CD4-positive, alpha-beta T cell (primary cell): ENCODE measurements at regions not wholly inside any gene's neighbourhood (a gene's known extent, or its start where the extent isn't known, plus 50 kb on each side); places are given as distances from the start of the nearest gene placed in this dataset.

Experiments
- ATAC-seq: fragments of 200-7000 bp; cut with Tn5 transposase; one replicate; pipeline ENCODE4 v1.10.0; 2022; ENCODE audit warnings: mild to moderate bottlenecking; ENCODE audit not compliant: poor library complexity
- CTCF ChIA-PET: fragments of 350-600 bp; sonication (Branson Sonifier 250); formaldehyde crosslinking; loops from one replicate; lab custom pipeline; 2021; ENCODE audit warnings: antibody characterized with exemption, inconsistent platforms; lab: Charles Lee
- POLR2A ChIA-PET: fragments of 350-600 bp; sonication (Branson Sonifier 250); formaldehyde crosslinking; loops from one replicate; lab custom pipeline; 2021; ENCODE audit warnings: antibody characterized with exemption, inconsistent platforms; lab: Charles Lee
- DNase-seq, 14 experiments: peaks; one replicate each; pipeline ENCODE4 v3.0.0-alpha.2; 2013 to 2020; ENCODE audit warnings: mixed read lengths in 2 of 14
- H3K27ac ChIP-seq, 2 donors: one replicate each; pipeline versions ENCODE4 v1.5.1 to v1.7.0; 2013; ENCODE audit warnings: low read length in 2 of 2, low read depth in 1 of 2, mild to moderate bottlenecking in 1 of 2
- H3K27me3 ChIP-seq, 2 experiments: 1 replicate in 1 of 2; 2 replicates in 1 of 2; pipeline versions ENCODE4 v1.6.1 to v1.7.0; 2013; ENCODE audit warnings: low read length in 2 of 2, control low read depth in 1 of 2, mild to moderate bottlenecking in 1 of 2, moderate library complexity in 1 of 2; ENCODE audit not compliant: insufficient read depth in 2 of 2, control insufficient read depth in 1 of 2
- H3K36me3 ChIP-seq: one replicate; pipeline ENCODE4 v1.6.1; 2013; ENCODE audit warnings: low read length, control low read depth; ENCODE audit not compliant: insufficient read depth
- H3K4me1 ChIP-seq: one replicate; pipeline ENCODE4 v1.6.1; 2013; ENCODE audit warnings: low read length, control low read depth; ENCODE audit not compliant: insufficient read depth
- H3K4me3 ChIP-seq: one replicate; pipeline ENCODE4 v1.5.1; 2013; ENCODE audit warnings: mild to moderate bottlenecking, low read length, moderate library complexity
- H3K9me3 ChIP-seq, 2 experiments: 1 replicate in 1 of 2; 2 replicates in 1 of 2; pipeline versions ENCODE4 v1.6.1 to v1.7.0; 2013; ENCODE audit warnings: low read length in 2 of 2, mild to moderate bottlenecking in 2 of 2, control low read depth in 1 of 2, moderate library complexity in 1 of 2; ENCODE audit not compliant: control insufficient read depth in 1 of 2, insufficient read depth in 1 of 2
- H3K27ac Mint-ChIP-seq: one replicate; pipeline ENCODE4 v1.8.0; 2020; ENCODE audit warnings: mixed read lengths
- H3K27me3 Mint-ChIP-seq: one replicate; pipeline ENCODE4 v1.8.0; 2021; ENCODE audit warnings: mixed read lengths
- H3K36me3 Mint-ChIP-seq: one replicate; pipeline ENCODE4 v1.8.0; 2021; ENCODE audit warnings: low read depth, mixed read lengths
- H3K4me1 Mint-ChIP-seq: one replicate; pipeline ENCODE4 v1.8.0; 2021; ENCODE audit warnings: low read depth, mixed read lengths
- H3K4me3 Mint-ChIP-seq: one replicate; pipeline ENCODE4 v1.8.0; 2020; ENCODE audit warnings: mild to moderate bottlenecking, mixed read lengths
- H3K9me3 Mint-ChIP-seq: one replicate; pipeline ENCODE4 v1.8.0; 2020; ENCODE audit warnings: mixed read lengths
- intact Hi-C, 2 experiments: fragments of 100-400 bp; cut with DNase I in 1 of 2; cut with micrococcal nuclease in 1 of 2; formaldehyde crosslinking; loops; one replicate each; pipeline versions ENCODE4 v1.15.1 to v1.9.0; 2023 to 2025; cut with DNase I, micrococcal nuclease
- TF ChIP-seq, protein P1 (sequence below): fragments of 200-600 bp; IDR thresholded peaks from one replicate; pipeline ENCODE4 v1.8.0; 2022; ENCODE audit warnings: antibody characterized with exemption, mild to moderate bottlenecking

- TF ChIP-seq, protein P1, sequence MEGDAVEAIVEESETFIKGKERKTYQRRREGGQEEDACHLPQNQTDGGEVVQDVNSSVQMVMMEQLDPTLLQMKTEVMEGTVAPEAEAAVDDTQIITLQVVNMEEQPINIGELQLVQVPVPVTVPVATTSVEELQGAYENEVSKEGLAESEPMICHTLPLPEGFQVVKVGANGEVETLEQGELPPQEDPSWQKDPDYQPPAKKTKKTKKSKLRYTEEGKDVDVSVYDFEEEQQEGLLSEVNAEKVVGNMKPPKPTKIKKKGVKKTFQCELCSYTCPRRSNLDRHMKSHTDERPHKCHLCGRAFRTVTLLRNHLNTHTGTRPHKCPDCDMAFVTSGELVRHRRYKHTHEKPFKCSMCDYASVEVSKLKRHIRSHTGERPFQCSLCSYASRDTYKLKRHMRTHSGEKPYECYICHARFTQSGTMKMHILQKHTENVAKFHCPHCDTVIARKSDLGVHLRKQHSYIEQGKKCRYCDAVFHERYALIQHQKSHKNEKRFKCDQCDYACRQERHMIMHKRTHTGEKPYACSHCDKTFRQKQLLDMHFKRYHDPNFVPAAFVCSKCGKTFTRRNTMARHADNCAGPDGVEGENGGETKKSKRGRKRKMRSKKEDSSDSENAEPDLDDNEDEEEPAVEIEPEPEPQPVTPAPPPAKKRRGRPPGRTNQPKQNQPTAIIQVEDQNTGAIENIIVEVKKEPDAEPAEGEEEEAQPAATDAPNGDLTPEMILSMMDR = no peak
- Histone ChIP-seq H3K9me3 (peaks cover 0 to 15% of the 10 kb centered on the region in 2 experiments), H3K27me3 (no peaks in the 10 kb centered on the region), H3K27ac (no peak overlapping the region), H3K4me1 (no peaks in the 10 kb centered on the region), H3K36me3 (no peaks in the 10 kb centered on the region), H3K4me3 (no peak overlapping the region)
- ChIA-PET POLR2A (no interaction called here), CTCF (no interaction called here)
- intact Hi-C loops = no loop called here
- Mint-ChIP-seq H3K4me3 (no peak overlapping the region), H3K27me3 (no peaks in the 10 kb centered on the region), H3K9me3 (peaks cover 9% of the 10 kb centered on the region), H3K27ac (no peak overlapping the region), H3K4me1 (no peaks in the 10 kb centered on the region), H3K36me3 (no peaks in the 10 kb centered on the region)
- DNase-seq (no peak), ATAC-seq (no peak)
These were observed 106.7 kb upstream of the NANOGP8 start for GRCh38 chr15:35191783-35192182.

DNA sequence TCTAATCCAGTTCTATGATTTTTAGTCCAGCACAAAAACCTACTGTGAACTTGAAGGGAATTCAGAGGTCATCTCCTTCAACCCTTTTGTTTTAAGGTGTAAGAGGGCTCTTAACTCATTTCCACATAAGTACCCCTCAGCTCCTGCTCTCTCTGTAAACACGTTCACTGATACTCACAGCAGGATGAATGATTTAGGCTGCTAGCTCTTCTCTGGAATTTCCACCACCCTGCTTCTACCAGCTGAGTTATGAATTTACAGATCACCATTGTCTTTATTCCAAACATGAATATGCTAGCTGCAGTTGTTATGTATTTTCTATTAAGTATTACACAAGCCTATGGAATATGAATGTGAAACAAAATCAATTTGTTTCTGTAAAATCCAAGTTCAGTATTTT is 101.3 kb upstream of the NANOGP8 start:
- TF ChIP-seq, protein P1 = no peak
- H3K27me3 Mint-ChIP-seq = no peaks in the 10 kb centered on the region
- POLR2A ChIA-PET = no interaction called here
- no peak for ATAC-seq
- no peaks in the 10 kb centered on the region for H3K4me1 Mint-ChIP-seq
- H3K36me3 ChIP-seq = no peaks in the 10 kb centered on the region
- H3K27ac Mint-ChIP-seq = no peak overlapping the region
- no peak for DNase-seq
- intact Hi-C loops = no loop called here
- no peaks in the 10 kb centered on the region for H3K27me3 ChIP-seq
- no peak overlapping the region for H3K27ac ChIP-seq
- peaks cover 4% of the 10 kb centered on the region for H3K9me3 Mint-ChIP-seq
- H3K4me1 ChIP-seq = no peaks in the 10 kb centered on the region
- no peak overlapping the region for H3K4me3 Mint-ChIP-seq
- no peak overlapping the region for H3K4me3 ChIP-seq
- CTCF ChIA-PET = no interaction called here
- no peaks in the 10 kb centered on the region for H3K36me3 Mint-ChIP-seq
- H3K9me3 ChIP-seq = peaks cover 0 to 1% of the 10 kb centered on the region in 2 experiments

DNA sequence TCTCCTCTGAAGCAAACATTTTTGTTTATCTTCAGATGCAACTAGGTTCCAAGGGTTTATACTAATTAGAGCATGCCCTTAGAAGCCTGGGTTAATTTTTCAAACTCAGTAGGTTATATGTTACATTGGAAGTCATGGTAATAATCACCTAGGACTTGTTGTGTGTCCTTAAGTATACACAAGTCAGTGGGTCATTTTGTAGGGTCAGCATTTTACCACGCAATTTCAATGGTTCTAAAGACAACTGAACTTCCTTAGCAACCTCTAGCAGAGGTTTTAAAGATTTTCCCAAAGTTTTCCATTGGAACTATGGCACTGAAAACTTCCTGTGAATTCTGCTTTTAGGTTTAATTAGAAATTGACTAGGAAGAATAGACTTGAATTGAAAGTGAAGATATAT is 99.6 kb upstream of the NANOGP8 start:
- H3K4me1 Mint-ChIP-seq = no peaks in the 10 kb centered on the region

More for the DNA sequence above, 99.6 kb upstream of the NANOGP8 start:
- intact Hi-C loops = no loop called here
- Histone ChIP-seq H3K4me3 (no peak overlapping the region), H3K9me3 (no peaks in the 10 kb centered on the region), H3K27me3 (no peaks in the 10 kb centered on the region), H3K27ac (no peak overlapping the region), H3K36me3 (no peaks in the 10 kb centered on the region), H3K4me1 (no peaks in the 10 kb centered on the region)
- TF ChIP-seq, protein P1 = no peak
- Mint-ChIP-seq H3K4me3 (no peak overlapping the region), H3K27ac (no peak overlapping the region), H3K9me3 (no peaks in the 10 kb centered on the region), H3K36me3 (no peaks in the 10 kb centered on the region), H3K27me3 (no peaks in the 10 kb centered on the region)
- POLR2A ChIA-PET = no interaction called here
- ATAC-seq (no peak), DNase-seq (no peak)
- CTCF ChIA-PET = no interaction called here
